K562 (cell line): ENCODE measurements at regions not wholly inside any gene's neighbourhood (a gene's known extent, or its start where the extent isn't known, plus 50 kb on each side); places are given as distances from the start of the nearest gene placed in this dataset.

Experiments used
- CHD7 ChIP-seq: fragments of 200-600 bp; sonication (generic); IDR thresholded peaks from one replicate; pipeline ENCODE4 v1.6.1; 2012; ENCODE audit warnings: mild to moderate bottlenecking, low read depth, low read length, inconsistent platforms
- EP300 ChIP-seq: IDR thresholded peaks from 2 replicates; pipeline ENCODE4 v1.6.1; 2012; ENCODE audit warnings: low read length, improper control_type of control experiment
- PHTF2 ChIP-seq: fragments of 250-450 bp; sonication (Bioruptor Pico); IDR thresholded peaks from 2 replicates; pipeline ENCODE4 v1.5.0; 2021; ENCODE audit warnings: mild to moderate bottlenecking
- ZNF584 ChIP-seq: fragments of 200-800 bp; sonication (Bioruptor generic); IDR thresholded peaks from 2 replicates; pipeline ENCODE4 v1.6.1; 2016; ENCODE audit warnings: low read depth, mild to moderate bottlenecking, missing genetic modification characterization, missing compliant biosample characterization
- TF ChIP-seq, protein P1 (sequence below): fragments of 250-450 bp; sonication (Bioruptor Pico); IDR thresholded peaks from 2 replicates; pipeline ENCODE4 v1.4.0; 2020; ENCODE audit warnings: mild to moderate bottlenecking, moderate library complexity

- TF ChIP-seq CHD7: no peak
- no peak for TF ChIP-seq ZNF584 (CRISPR knock-in tag)
- TF ChIP-seq EP300: no peak
- no peak for TF ChIP-seq PHTF2 (CRISPR knock-in tag)
- TF ChIP-seq, protein P1, sequence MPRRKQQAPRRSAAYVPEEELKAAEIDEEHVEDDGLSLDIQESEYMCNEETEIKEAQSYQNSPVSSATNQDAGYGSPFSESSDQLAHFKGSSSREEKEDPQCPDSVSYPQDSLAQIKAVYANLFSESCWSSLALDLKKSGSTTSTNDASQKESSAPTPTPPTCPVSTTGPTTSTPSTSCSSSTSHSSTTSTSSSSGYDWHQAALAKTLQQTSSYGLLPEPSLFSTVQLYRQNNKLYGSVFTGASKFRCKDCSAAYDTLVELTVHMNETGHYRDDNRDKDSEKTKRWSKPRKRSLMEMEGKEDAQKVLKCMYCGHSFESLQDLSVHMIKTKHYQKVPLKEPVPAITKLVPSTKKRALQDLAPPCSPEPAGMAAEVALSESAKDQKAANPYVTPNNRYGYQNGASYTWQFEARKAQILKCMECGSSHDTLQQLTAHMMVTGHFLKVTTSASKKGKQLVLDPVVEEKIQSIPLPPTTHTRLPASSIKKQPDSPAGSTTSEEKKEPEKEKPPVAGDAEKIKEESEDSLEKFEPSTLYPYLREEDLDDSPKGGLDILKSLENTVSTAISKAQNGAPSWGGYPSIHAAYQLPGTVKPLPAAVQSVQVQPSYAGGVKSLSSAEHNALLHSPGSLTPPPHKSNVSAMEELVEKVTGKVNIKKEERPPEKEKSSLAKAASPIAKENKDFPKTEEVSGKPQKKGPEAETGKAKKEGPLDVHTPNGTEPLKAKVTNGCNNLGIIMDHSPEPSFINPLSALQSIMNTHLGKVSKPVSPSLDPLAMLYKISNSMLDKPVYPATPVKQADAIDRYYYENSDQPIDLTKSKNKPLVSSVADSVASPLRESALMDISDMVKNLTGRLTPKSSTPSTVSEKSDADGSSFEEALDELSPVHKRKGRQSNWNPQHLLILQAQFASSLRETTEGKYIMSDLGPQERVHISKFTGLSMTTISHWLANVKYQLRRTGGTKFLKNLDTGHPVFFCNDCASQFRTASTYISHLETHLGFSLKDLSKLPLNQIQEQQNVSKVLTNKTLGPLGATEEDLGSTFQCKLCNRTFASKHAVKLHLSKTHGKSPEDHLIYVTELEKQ (CRISPR knock-in tag): no peak
Observed at GRCh38 chr14:59060841-59061240, 127.6 kb upstream of the DAAM1 start.
